ENCODE measurements at regions not wholly inside any gene's neighbourhood (a gene's known extent, or its start where the extent isn't known, plus 50 kb on each side); places are given as distances from the start of the nearest gene placed in this dataset.

- H3K9ac ChIP-seq, result no peak overlapping the region
- no peaks in the 10 kb centered on the region for H3K27me3 ChIP-seq
- no peak overlapping the region for H3K4me2 ChIP-seq
- no peaks in the 10 kb centered on the region for H3K36me3 ChIP-seq
- no peak overlapping the region for H3K4me3 ChIP-seq
- H3K27ac ChIP-seq, result no peak overlapping the region
- no peaks in the 10 kb centered on the region for H4K20me1 ChIP-seq
- H3K4me1 ChIP-seq, result no peaks in the 10 kb centered on the region
- H3K9me3 ChIP-seq, result no peaks in the 10 kb centered on the region
- TF ChIP-seq Cebpa-rat (IDR thresholded peaks at IDR 0.05), result no peak
These were observed 99.2 kb downstream of the C12orf50 start for GRCh38 chr12:87930033-87930432.

- Histone ChIP-seq H3K9me3 (no peaks in the 10 kb centered on the region), H3K4me2 (no peak overlapping the region), H3K27ac (no peak overlapping the region), H3K9ac (no peak overlapping the region), H3K4me1 (no peaks in the 10 kb centered on the region), H3K27me3 (no peaks in the 10 kb centered on the region), H4K20me1 (no peaks in the 10 kb centered on the region), H3K4me3 (no peak overlapping the region), H3K36me3 (no peaks in the 10 kb centered on the region)
- no peak for TF ChIP-seq Cebpa-rat (IDR thresholded peaks at IDR 0.05)
These were observed 99.9 kb downstream of the C12orf50 start for GRCh38 chr12:87929346-87929745.

- H4K20me1 ChIP-seq, result no peaks in the 10 kb centered on the region
- no peak for TF ChIP-seq Cebpa-rat (IDR thresholded peaks at IDR 0.05)
- no peaks in the 10 kb centered on the region for H3K9me3 ChIP-seq
- H3K36me3 ChIP-seq, result no peaks in the 10 kb centered on the region
- no peaks in the 10 kb centered on the region for H3K4me1 ChIP-seq
- no peak overlapping the region for H3K27ac ChIP-seq
- H3K4me2 ChIP-seq, result no peak overlapping the region
- no peak overlapping the region for H3K9ac ChIP-seq
- H3K4me3 ChIP-seq, result no peak overlapping the region
- H3K27me3 ChIP-seq, result no peaks in the 10 kb centered on the region
These were observed 101.2 kb downstream of the C12orf50 start for GRCh38 chr12:87928031-87928430.

GRCh38 chr12:87925021-87925420 is 104.2 kb downstream of the C12orf50 start:
- H3K4me3 ChIP-seq, result no peak overlapping the region
- H3K36me3 ChIP-seq, result no peaks in the 10 kb centered on the region
- H3K4me2 ChIP-seq, result no peak overlapping the region
- H3K27ac ChIP-seq, result no peak overlapping the region
- no peak for TF ChIP-seq Cebpa-rat (IDR thresholded peaks at IDR 0.05)
- no peak overlapping the region for H3K9ac ChIP-seq
- H3K9me3 ChIP-seq, result no peaks in the 10 kb centered on the region
- no peaks in the 10 kb centered on the region for H3K27me3 ChIP-seq
- H3K4me1 ChIP-seq, result no peaks in the 10 kb centered on the region
- no peaks in the 10 kb centered on the region for H4K20me1 ChIP-seq

- H3K36me3 ChIP-seq, result no peaks in the 10 kb centered on the region
These were observed 105.1 kb downstream of the C12orf50 start for GRCh38 chr12:87924149-87924548.

GRCh38 chr12:87923361-87923760 is 105.8 kb downstream of the C12orf50 start:
- Histone ChIP-seq H3K9me3 (no peaks in the 10 kb centered on the region), H3K9ac (no peak overlapping the region), H3K4me3 (no peak overlapping the region), H3K27ac (no peak overlapping the region), H3K4me2 (no peak overlapping the region), H4K20me1 (no peaks in the 10 kb centered on the region), H3K27me3 (no peaks in the 10 kb centered on the region), H3K36me3 (no peaks in the 10 kb centered on the region), H3K4me1 (no peaks in the 10 kb centered on the region)
- no peak for TF ChIP-seq Cebpa-rat (IDR thresholded peaks at IDR 0.05)

More at GRCh38 chr12:87924149-87924548, 105.1 kb downstream of the C12orf50 start:
- Histone ChIP-seq H3K4me2 (no peak overlapping the region), H4K20me1 (no peaks in the 10 kb centered on the region), H3K4me1 (no peaks in the 10 kb centered on the region), H3K9me3 (no peaks in the 10 kb centered on the region), H3K9ac (no peak overlapping the region), H3K27me3 (no peaks in the 10 kb centered on the region), H3K4me3 (no peak overlapping the region), H3K27ac (no peak overlapping the region)
- no peak for TF ChIP-seq Cebpa-rat (IDR thresholded peaks at IDR 0.05)

GRCh38 chr12:87922736-87923135 is 106.5 kb downstream of the C12orf50 start:
- TF ChIP-seq Cebpa-rat (IDR thresholded peaks at IDR 0.05), result no peak

GRCh38 chr12:87921621-87922020 is 107.6 kb downstream of the C12orf50 start:
- Histone ChIP-seq H4K20me1 (no peaks in the 10 kb centered on the region), H3K4me1 (no peaks in the 10 kb centered on the region), H3K9ac (no peak overlapping the region), H3K9me3 (no peaks in the 10 kb centered on the region), H3K4me3 (no peak overlapping the region), H3K36me3 (no peaks in the 10 kb centered on the region), H3K27ac (no peak overlapping the region), H3K27me3 (no peaks in the 10 kb centered on the region), H3K4me2 (no peak overlapping the region)
- no peak for TF ChIP-seq Cebpa-rat (IDR thresholded peaks at IDR 0.05)

More at GRCh38 chr12:87922736-87923135, 106.5 kb downstream of the C12orf50 start:
- Histone ChIP-seq H3K4me2 (no peak overlapping the region), H3K27ac (no peak overlapping the region), H3K27me3 (no peaks in the 10 kb centered on the region), H3K4me3 (no peak overlapping the region), H3K36me3 (no peaks in the 10 kb centered on the region), H3K9ac (no peak overlapping the region), H3K4me1 (no peaks in the 10 kb centered on the region), H4K20me1 (no peaks in the 10 kb centered on the region), H3K9me3 (no peaks in the 10 kb centered on the region)

GRCh38 chr12:87920139-87920538 is 109.1 kb downstream of the C12orf50 start:
- no peak overlapping the region for H3K27ac ChIP-seq

GRCh38 chr12:87901457-87901856 is 127.7 kb downstream of the C12orf50 start:
- no peaks in the 10 kb centered on the region for H4K20me1 ChIP-seq
- no peaks in the 10 kb centered on the region for H3K36me3 ChIP-seq
- TF ChIP-seq Cebpa-rat (IDR thresholded peaks at IDR 0.05), result no peak
- no peak overlapping the region for H3K27ac ChIP-seq
- H3K9ac ChIP-seq, result no peak overlapping the region
- H3K27me3 ChIP-seq, result no peaks in the 10 kb centered on the region
- no peaks in the 10 kb centered on the region for H3K9me3 ChIP-seq
- no peaks in the 10 kb centered on the region for H3K4me1 ChIP-seq
- H3K4me3 ChIP-seq, result no peak overlapping the region
- no peak overlapping the region for H3K4me2 ChIP-seq

More at GRCh38 chr12:87920139-87920538, 109.1 kb downstream of the C12orf50 start:
- Histone ChIP-seq H3K4me3 (no peak overlapping the region), H3K9ac (no peak overlapping the region), H3K4me2 (no peak overlapping the region), H3K4me1 (no peaks in the 10 kb centered on the region), H3K9me3 (no peaks in the 10 kb centered on the region), H4K20me1 (no peaks in the 10 kb centered on the region), H3K27me3 (no peaks in the 10 kb centered on the region), H3K36me3 (no peaks in the 10 kb centered on the region)
- no peak for TF ChIP-seq Cebpa-rat (IDR thresholded peaks at IDR 0.05)

GRCh38 chr12:87897662-87898061 is 131.5 kb downstream of the C12orf50 start:
- Histone ChIP-seq H3K4me1 (no peaks in the 10 kb centered on the region), H3K27me3 (no peaks in the 10 kb centered on the region), H4K20me1 (no peaks in the 10 kb centered on the region), H3K36me3 (no peaks in the 10 kb centered on the region), H3K4me3 (no peak overlapping the region), H3K27ac (no peak overlapping the region), H3K4me2 (no peak overlapping the region), H3K9ac (no peak overlapping the region), H3K9me3 (no peaks in the 10 kb centered on the region)
- TF ChIP-seq Cebpa-rat (IDR thresholded peaks at IDR 0.05), result no peak
